A549 (cell line): ENCODE measurements at regions not wholly inside any gene's neighbourhood (a gene's known extent, or its start where the extent isn't known, plus 50 kb on each side); places are given as distances from the start of the nearest gene placed in this dataset.

ENCODE experiments used
- ATAC-seq, 2 experiments: fragments of 200-7000 bp in 1 of 2; fragments of >200 bp in 1 of 2; cut with Nextera tagmentation in 1 of 2; cut with Tn5 transposase in 1 of 2; 3 replicates each; pipeline versions ENCODE4 v1.8.0 to v1.9.1; 2018 to 2020; ENCODE audit warnings: mild to moderate bottlenecking in 1 of 2, moderate library complexity in 1 of 2
- CTCF ChIA-PET: fragments of 300-600 bp; sonication (Branson Sonifier 250); formaldehyde crosslinking; extraction: SDS; loops from one replicate; lab custom pipeline; 2021; ENCODE audit warnings: antibody characterized with exemption, inconsistent platforms; lab: Yijun Ruan, JAX
- POLR2A ChIA-PET: fragments of 350-600 bp; formaldehyde crosslinking; extraction: SDS; loops from one replicate; lab custom pipeline; 2021; ENCODE audit warnings: antibody characterized with exemption, inconsistent platforms; lab: Yijun Ruan, JAX
- DNase-seq, 2 experiments: peaks; one replicate each; pipeline versions ENCODE4 v3.0.0 to v3.0.0-alpha.2; 2011 to 2016; ENCODE audit warnings: low read depth in 1 of 2, low spot score in 1 of 2
- FAIRE-seq: peaks from 2 replicates; lab custom pipeline; 2011; peaks lifted over from hg19 to GRCh38; lab: Jason Lieb, UNC
- H3K27ac ChIP-seq, 2 experiments: fragments of >200 bp; sonication (Bioruptor Twin); formaldehyde crosslinking; 3 replicates each; pipeline ENCODE4 v1.5.1; 2016 to 2017
- H3K4me1 ChIP-seq: fragments of >200 bp; sonication (Bioruptor Twin); formaldehyde crosslinking; 3 replicates; pipeline ENCODE4 v1.6.1; 2016
- H3K4me2 ChIP-seq: fragments of >200 bp; sonication (Bioruptor Twin); formaldehyde crosslinking; 3 replicates; pipeline ENCODE4 v1.6.1; 2016
- H3K4me3 ChIP-seq: fragments of >200 bp; sonication (Bioruptor Twin); formaldehyde crosslinking; 3 replicates; pipeline ENCODE4 v1.5.1; 2016
- H3K9me3 ChIP-seq: fragments of >200 bp; sonication (Bioruptor Twin); formaldehyde crosslinking; 3 replicates; pipeline ENCODE4 v1.6.1; 2016
- CEBPB ChIP-seq, 2 experiments: fragments of >200 bp in 1 of 2; sonication (Bioruptor Twin) in 1 of 2; formaldehyde crosslinking in 1 of 2; IDR thresholded peaks; 2 replicates each; pipeline ENCODE4 v1.6.1; 2012 to 2016
- CTCF ChIP-seq: fragments of >200 bp; sonication (Bioruptor Twin); formaldehyde crosslinking; IDR thresholded peaks from 3 replicates; pipeline ENCODE4 v1.5.1; 2016
- E2F6 ChIP-seq: IDR thresholded peaks from 2 replicates; pipeline ENCODE4 v1.6.1; 2012; ENCODE audit warnings: low read depth, borderline replicate concordance
- ELK1 ChIP-seq: fragments of 150-350 bp; IDR thresholded peaks from 2 replicates; pipeline ENCODE4 v1.6.1; 2014; ENCODE audit warnings: low read depth, mild to moderate bottlenecking, low read length
- HES2 ChIP-seq: fragments of >200 bp; sonication (Bioruptor Twin); formaldehyde crosslinking; IDR thresholded peaks from 2 replicates; pipeline ENCODE4 v1.6.1; 2016
- HEYL ChIP-seq: fragments of 250-450 bp; sonication (Bioruptor Pico); IDR thresholded peaks from 2 replicates; pipeline ENCODE4 v1.8.0; 2021; ENCODE audit warnings: mild to moderate bottlenecking, moderate library complexity
- HOXA7 ChIP-seq: fragments of 250-450 bp; sonication (Bioruptor Pico); IDR thresholded peaks from 2 replicates; pipeline ENCODE4 v1.5.0; 2020; ENCODE audit warnings: mild to moderate bottlenecking, moderate library complexity
- KDM5A ChIP-seq: fragments of 200-600 bp; sonication (generic); IDR thresholded peaks from 2 replicates; pipeline ENCODE4 v1.6.1; 2016; ENCODE audit warnings: antibody characterized with exemption, mild to moderate bottlenecking
- MAFK ChIP-seq: fragments of 450-650 bp; IDR thresholded peaks from 2 replicates; pipeline ENCODE4 v1.6.1; 2014; ENCODE audit not compliant: partially characterized antibody
- MAZ ChIP-seq: fragments of 150-350 bp; IDR thresholded peaks from 2 replicates; pipeline ENCODE4 v1.6.1; 2014; ENCODE audit warnings: antibody characterized with exemption, low read depth, low read length, borderline replicate concordance
- NFE2L2 ChIP-seq: fragments of 150-350 bp; conservative IDR thresholded peaks from 2 replicates; pipeline ENCODE4 v1.6.1; 2014; ENCODE audit warnings: low read length
- NR3C1 ChIP-seq: fragments of >200 bp; sonication (Bioruptor Twin); formaldehyde crosslinking; IDR thresholded peaks from 3 replicates; pipeline ENCODE4 v1.6.1; 2017
- PHF8 ChIP-seq: fragments of 200-600 bp; sonication (generic); IDR thresholded peaks from 2 replicates; pipeline ENCODE4 v1.6.1; 2016; ENCODE audit warnings: low read depth, mild to moderate bottlenecking, antibody characterized with exemption, moderate library complexity, borderline replicate concordance
- POLR2A ChIP-seq: IDR thresholded peaks from 2 replicates; pipeline ENCODE4 v1.6.1; 2012; ENCODE audit warnings: mild to moderate bottlenecking, low read length
- TP53 ChIP-seq: fragments of 250-450 bp; sonication (Bioruptor Pico); IDR thresholded peaks from 2 replicates; pipeline ENCODE4 v1.5.0; 2021; ENCODE audit warnings: mild to moderate bottlenecking, moderate library complexity
- USF2 ChIP-seq: fragments of 450-650 bp; IDR thresholded peaks from 2 replicates; pipeline ENCODE4 v1.6.1; 2014; ENCODE audit warnings: antibody characterized with exemption
- ZC3H11A ChIP-seq: fragments of 450-650 bp; IDR thresholded peaks from 2 replicates; pipeline ENCODE4 v1.6.1; 2014; ENCODE audit warnings: antibody characterized with exemption, mild to moderate bottlenecking
- ZSCAN20 ChIP-seq: fragments of 250-450 bp; sonication (Bioruptor Pico); IDR thresholded peaks from 2 replicates; pipeline ENCODE4 v1.8.0; 2022; ENCODE audit warnings: mild to moderate bottlenecking, moderate library complexity
- WGBS: methylation state at CpG from one replicate; pipeline ENCODE4 v1.1.6; 2017; ENCODE audit errors: missing lambda C conversion rate; 5-methylcytosine and 5-hydroxymethylcytosine counted together

GRCh38 chr3:145411605-145412004 is 749.4 kb downstream of the PLOD2 start:
- WGBS, result 13% methylated on average over 5 of the region's 5 CpGs
- POLR2A ChIA-PET, result no interaction called here
- DNase-seq (no peak), ATAC-seq (no peak), FAIRE-seq (no peak)
- TF ChIP-seq HOXA7 (CRISPR knock-in tag) (no peak), MAZ (no peak), ZC3H11A (no peak), PHF8 (no peak)
- CTCF ChIA-PET, result no interaction called here
- Histone ChIP-seq H3K4me1 (no peaks in the 10 kb centered on the region), H3K9me3 (no peaks in the 10 kb centered on the region), H3K4me3 (no peak overlapping the region), H3K4me2 (no peak overlapping the region), H3K27ac (no peak overlapping the region)

GRCh38 chr3:145417678-145418077 is 743.3 kb downstream of the PLOD2 start:
- POLR2A ChIA-PET, result no interaction called here
- H3K4me3 ChIP-seq, result no peak overlapping the region
- no peaks in the 10 kb centered on the region for H3K4me1 ChIP-seq
- CTCF ChIA-PET, result no interaction called here
- no peak overlapping the region for H3K27ac ChIP-seq
- DNase-seq, result no peak
- no peaks in the 10 kb centered on the region for H3K9me3 ChIP-seq
- ATAC-seq, result no peak
- H3K4me2 ChIP-seq, result no peak overlapping the region
- WGBS, result 0% methylated on average over 1 of the region's 1 CpG
- no peak for TF ChIP-seq HEYL (CRISPR knock-in tag)
- TF ChIP-seq MAFK, result peak; percentile 75
- TF ChIP-seq E2F6, result no peak
- no peak for FAIRE-seq

- WGBS, result 8% methylated on average over 3 of the region's 3 CpGs
- Histone ChIP-seq H3K4me1 (no peaks in the 10 kb centered on the region), H3K4me2 (no peak overlapping the region), H3K27ac (no peak overlapping the region), H3K4me3 (no peak overlapping the region), H3K9me3 (no peaks in the 10 kb centered on the region)
- no peak for ATAC-seq
- no peak for DNase-seq
- ChIA-PET POLR2A (no interaction called here), CTCF (no interaction called here)
- TF ChIP-seq NR3C1, result no peak
- no peak for TF ChIP-seq TP53 (CRISPR knock-in tag)
- TF ChIP-seq USF2, result no peak
- no peak for TF ChIP-seq POLR2A
- no peak for TF ChIP-seq MAZ
- no peak for TF ChIP-seq KDM5A
- no peak for TF ChIP-seq ZSCAN20 (CRISPR knock-in tag)
- peak; percentile 65 for FAIRE-seq
Observed at GRCh38 chr3:145422556-145422955, 738.4 kb downstream of the PLOD2 start.

GRCh38 chr3:145427355-145427754 is 733.6 kb downstream of the PLOD2 start:
- Histone ChIP-seq H3K4me1 (no peaks in the 10 kb centered on the region), H3K4me3 (no peak overlapping the region), H3K27ac (no peak overlapping the region), H3K9me3 (no peaks in the 10 kb centered on the region), H3K4me2 (no peak overlapping the region)
- ChIA-PET POLR2A (no interaction called here), CTCF (no interaction called here)
- WGBS, result 61% methylated on average over 10 of the region's 10 CpGs
- no peak for DNase-seq
- no peak for ATAC-seq
- TF ChIP-seq CEBPB (IDR thresholded peaks at IDR 0.05) (no peak), NFE2L2 (no peak), PHF8 (no peak), HES2 (no peak), ELK1 (no peak), CTCF (no peak)
- no peak for FAIRE-seq
